ENCODE measurements at regions not wholly inside any gene's neighbourhood (a gene's known extent, or its start where the extent isn't known, plus 50 kb on each side); places are given as distances from the start of the nearest gene placed in this dataset.

DNA sequence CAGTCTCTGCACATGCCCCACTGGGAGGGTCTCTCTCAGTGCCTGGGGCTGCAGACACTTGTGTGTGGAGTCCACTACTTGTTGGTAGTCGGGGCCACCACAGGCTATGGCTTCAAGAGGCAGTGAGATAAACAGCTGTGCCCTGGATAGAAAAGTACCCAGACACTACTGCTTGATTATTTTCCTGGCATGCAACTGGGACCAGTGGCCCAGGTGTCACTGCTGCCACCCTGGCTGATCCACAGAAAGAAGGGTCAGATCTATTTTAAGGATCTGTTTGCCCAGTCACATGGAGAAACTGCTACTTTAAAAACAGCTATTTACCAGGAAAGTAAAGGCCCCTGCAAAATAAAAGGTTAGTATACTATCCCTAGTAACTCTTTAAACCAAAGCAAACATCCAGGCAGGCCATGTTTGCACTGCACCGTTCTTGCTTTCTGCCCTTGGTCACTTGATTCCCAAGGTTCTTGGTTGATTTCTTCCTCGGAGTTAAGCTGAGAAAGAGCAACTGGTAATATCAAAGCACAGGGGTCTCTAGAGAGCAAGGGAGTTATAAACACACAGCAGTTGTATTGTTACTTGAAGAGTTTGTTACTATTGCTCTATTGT lies 99.9 kb downstream of the GLUL start:
- no peak for TF ChIP-seq GABPA (IDR thresholded peaks at IDR 0.05; ENCODE audit: low read depth)
- TF ChIP-seq CTCF (IDR thresholded peaks at IDR 0.05; ENCODE audit: insufficient read depth, low read length), result no peak
- TF ChIP-seq, protein P1, sequence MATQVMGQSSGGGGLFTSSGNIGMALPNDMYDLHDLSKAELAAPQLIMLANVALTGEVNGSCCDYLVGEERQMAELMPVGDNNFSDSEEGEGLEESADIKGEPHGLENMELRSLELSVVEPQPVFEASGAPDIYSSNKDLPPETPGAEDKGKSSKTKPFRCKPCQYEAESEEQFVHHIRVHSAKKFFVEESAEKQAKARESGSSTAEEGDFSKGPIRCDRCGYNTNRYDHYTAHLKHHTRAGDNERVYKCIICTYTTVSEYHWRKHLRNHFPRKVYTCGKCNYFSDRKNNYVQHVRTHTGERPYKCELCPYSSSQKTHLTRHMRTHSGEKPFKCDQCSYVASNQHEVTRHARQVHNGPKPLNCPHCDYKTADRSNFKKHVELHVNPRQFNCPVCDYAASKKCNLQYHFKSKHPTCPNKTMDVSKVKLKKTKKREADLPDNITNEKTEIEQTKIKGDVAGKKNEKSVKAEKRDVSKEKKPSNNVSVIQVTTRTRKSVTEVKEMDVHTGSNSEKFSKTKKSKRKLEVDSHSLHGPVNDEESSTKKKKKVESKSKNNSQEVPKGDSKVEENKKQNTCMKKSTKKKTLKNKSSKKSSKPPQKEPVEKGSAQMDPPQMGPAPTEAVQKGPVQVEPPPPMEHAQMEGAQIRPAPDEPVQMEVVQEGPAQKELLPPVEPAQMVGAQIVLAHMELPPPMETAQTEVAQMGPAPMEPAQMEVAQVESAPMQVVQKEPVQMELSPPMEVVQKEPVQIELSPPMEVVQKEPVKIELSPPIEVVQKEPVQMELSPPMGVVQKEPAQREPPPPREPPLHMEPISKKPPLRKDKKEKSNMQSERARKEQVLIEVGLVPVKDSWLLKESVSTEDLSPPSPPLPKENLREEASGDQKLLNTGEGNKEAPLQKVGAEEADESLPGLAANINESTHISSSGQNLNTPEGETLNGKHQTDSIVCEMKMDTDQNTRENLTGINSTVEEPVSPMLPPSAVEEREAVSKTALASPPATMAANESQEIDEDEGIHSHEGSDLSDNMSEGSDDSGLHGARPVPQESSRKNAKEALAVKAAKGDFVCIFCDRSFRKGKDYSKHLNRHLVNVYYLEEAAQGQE (IDR thresholded peaks at IDR 0.05; ENCODE audit: insufficient replicate concordance, low read depth), result no peak
- TF ChIP-seq POLR2AphosphoS5 (IDR thresholded peaks at IDR 0.05; ENCODE audit: low read depth), result no peak
- TF ChIP-seq SPI1 (IDR thresholded peaks at IDR 0.05; ENCODE audit: borderline replicate concordance, low read depth), result no peak
- no peaks in the 10 kb centered on the region for H3K27me3 ChIP-seq (ENCODE audit: insufficient read depth, poor library complexity, severe bottlenecking)
- H3K27ac ChIP-seq (replicated peaks), result no peak overlapping the region
- DNase-seq (ENCODE audit: low read depth in 1 of 2, low spot score in 1 of 2), result no peak
- no peak overlapping the region for H3K4me3 ChIP-seq (replicated peaks; ENCODE audit: insufficient read depth, low read length)

- DNase-seq (ENCODE audit: low read depth in 1 of 2, low spot score in 1 of 2), result no peak
- no peak overlapping the region for H3K27ac ChIP-seq (replicated peaks)
- no peak for TF ChIP-seq CTCF (IDR thresholded peaks at IDR 0.05; ENCODE audit: insufficient read depth, low read length)
- TF ChIP-seq, protein P1 (IDR thresholded peaks at IDR 0.05; ENCODE audit: insufficient replicate concordance, low read depth), result no peak
- no peak for TF ChIP-seq SPI1 (IDR thresholded peaks at IDR 0.05; ENCODE audit: borderline replicate concordance, low read depth)
- no peak for TF ChIP-seq POLR2AphosphoS5 (IDR thresholded peaks at IDR 0.05; ENCODE audit: low read depth)
- no peak for TF ChIP-seq GABPA (IDR thresholded peaks at IDR 0.05; ENCODE audit: low read depth)
- H3K27me3 ChIP-seq (ENCODE audit: insufficient read depth, poor library complexity, severe bottlenecking), result no peaks in the 10 kb centered on the region
- no peak overlapping the region for H3K4me3 ChIP-seq (replicated peaks; ENCODE audit: insufficient read depth, low read length)
Measured at GRCh38 chr1:182288749-182289604, 102.6 kb downstream of the GLUL start.

- Histone ChIP-seq H3K27me3 (ENCODE audit: insufficient read depth, poor library complexity, severe bottlenecking) (no peaks in the 10 kb centered on the region), H3K27ac (replicated peaks) (no peak overlapping the region), H3K4me3 (replicated peaks; ENCODE audit: insufficient read depth, low read length) (no peak overlapping the region)
- no peak for DNase-seq (ENCODE audit: low read depth in 1 of 2, low spot score in 1 of 2)
- TF ChIP-seq POLR2AphosphoS5 (IDR thresholded peaks at IDR 0.05; ENCODE audit: low read depth), result no peak
- TF ChIP-seq CTCF (IDR thresholded peaks at IDR 0.05; ENCODE audit: insufficient read depth, low read length), result no peak
- TF ChIP-seq, protein P1 (IDR thresholded peaks at IDR 0.05; ENCODE audit: insufficient replicate concordance, low read depth), result no peak
- no peak for TF ChIP-seq GABPA (IDR thresholded peaks at IDR 0.05; ENCODE audit: low read depth)
- TF ChIP-seq SPI1 (IDR thresholded peaks at IDR 0.05; ENCODE audit: borderline replicate concordance, low read depth), result no peak
Measured at GRCh38 chr1:182286761-182287160, 104.8 kb downstream of the GLUL start.
